ENCODE measurements at regions not wholly inside any gene's neighbourhood (a gene's known extent, or its start where the extent isn't known, plus 50 kb on each side); places are given as distances from the start of the nearest gene placed in this dataset.

GRCh38 chr10:3631701-3632330, 153.2 kb downstream of the KLF6 start:
- Histone ChIP-seq H3K18ac (ENCODE audit: low read length) (no peak overlapping the region), H2BK5ac (ENCODE audit: low read length) (no peak overlapping the region), H3K79me1 (ENCODE audit: low read length) (no peaks in the 10 kb centered on the region), H3K79me2 (ENCODE audit: control insufficient read depth, insufficient read depth, low read length) (no peaks in the 10 kb centered on the region), H2BK120ac (ENCODE audit: low read depth, low read length) (no peak overlapping the region), H3K23ac (ENCODE audit: low read length) (no peak overlapping the region), H3K4me2 (ENCODE audit: low read length) (no peak overlapping the region), H3K27me3 (ENCODE audit: insufficient read depth, low read length, poor library complexity) (no peaks in the 10 kb centered on the region), H3K27ac (ENCODE audit: low read depth, low read length) (no peak overlapping the region), H3K56ac (ENCODE audit: low read length) (no peak overlapping the region), H3K4me3 (ENCODE audit: low read length) (no peak overlapping the region), H4K8ac (ENCODE audit: low read depth, low read length) (no peak overlapping the region), H3K4me1 (ENCODE audit: control insufficient read depth, low read depth, low read length) (no peaks in the 10 kb centered on the region), H2AK5ac (ENCODE audit: low read length) (no peak overlapping the region), H3K9ac (ENCODE audit: low read length) (no peak overlapping the region), H3K36me3 (ENCODE audit: control insufficient read depth, insufficient read depth, low read length) (no peaks in the 10 kb centered on the region), H4K5ac (ENCODE audit: low read length) (no peak overlapping the region), H3K4ac (ENCODE audit: low read depth, low read length) (no peak overlapping the region), H2BK15ac (replicated peaks; ENCODE audit: low read depth) (no peak overlapping the region)
- DNase-seq: no peak
- WGBS (ENCODE audit: extremely low coverage, insufficient coverage, low lambda C conversion rate): no CpG with 5 or more reads among the region's 5 CpGs

- no CpG with 5 or more reads among the region's 2 CpGs for WGBS (ENCODE audit: extremely low coverage, insufficient coverage, low lambda C conversion rate)
- H3K4ac ChIP-seq (ENCODE audit: low read depth, low read length): no peak overlapping the region
These were observed 153.7 kb downstream of the KLF6 start for GRCh38 chr10:3631291-3631690.

GRCh38 chr10:3625959-3626751, 158.9 kb downstream of the KLF6 start:
- Histone ChIP-seq H3K4me2 (ENCODE audit: low read length) (no peak overlapping the region), H3K36me3 (ENCODE audit: control insufficient read depth, insufficient read depth, low read length) (no peaks in the 10 kb centered on the region), H3K23ac (ENCODE audit: low read length) (no peak overlapping the region), H2BK5ac (ENCODE audit: low read length) (no peak overlapping the region), H3K4ac (ENCODE audit: low read depth, low read length) (peak overlapping the region; percentile 12), H3K27me3 (ENCODE audit: insufficient read depth, low read length, poor library complexity) (no peaks in the 10 kb centered on the region), H4K5ac (ENCODE audit: low read length) (no peak overlapping the region), H3K79me1 (ENCODE audit: low read length) (no peaks in the 10 kb centered on the region), H3K27ac (ENCODE audit: low read depth, low read length) (no peak overlapping the region), H4K8ac (ENCODE audit: low read depth, low read length) (no peak overlapping the region), H3K56ac (ENCODE audit: low read length) (no peak overlapping the region), H3K4me3 (ENCODE audit: low read length) (no peak overlapping the region), H2BK120ac (ENCODE audit: low read depth, low read length) (no peak overlapping the region), H3K9ac (ENCODE audit: low read length) (no peak overlapping the region), H3K18ac (ENCODE audit: low read length) (no peak overlapping the region), H3K4me1 (ENCODE audit: control insufficient read depth, low read depth, low read length) (no peaks in the 10 kb centered on the region), H2BK15ac (replicated peaks; ENCODE audit: low read depth) (no peak overlapping the region), H3K79me2 (ENCODE audit: control insufficient read depth, insufficient read depth, low read length) (no peaks in the 10 kb centered on the region), H2AK5ac (ENCODE audit: low read length) (no peak overlapping the region)
- WGBS (ENCODE audit: extremely low coverage, insufficient coverage, low lambda C conversion rate): no CpG with 5 or more reads among the region's 11 CpGs
- DNase-seq: no peak

More at GRCh38 chr10:3631291-3631690, 153.7 kb downstream of the KLF6 start:
- Histone ChIP-seq H3K56ac (ENCODE audit: low read length) (no peak overlapping the region), H3K4me1 (ENCODE audit: control insufficient read depth, low read depth, low read length) (no peaks in the 10 kb centered on the region), H3K4me3 (ENCODE audit: low read length) (no peak overlapping the region), H3K9ac (ENCODE audit: low read length) (no peak overlapping the region), H3K79me1 (ENCODE audit: low read length) (no peaks in the 10 kb centered on the region), H3K27ac (ENCODE audit: low read depth, low read length) (no peak overlapping the region), H3K23ac (ENCODE audit: low read length) (no peak overlapping the region), H2BK15ac (replicated peaks; ENCODE audit: low read depth) (no peak overlapping the region), H2BK5ac (ENCODE audit: low read length) (no peak overlapping the region), H3K36me3 (ENCODE audit: control insufficient read depth, insufficient read depth, low read length) (no peaks in the 10 kb centered on the region), H3K18ac (ENCODE audit: low read length) (no peak overlapping the region), H3K27me3 (ENCODE audit: insufficient read depth, low read length, poor library complexity) (no peaks in the 10 kb centered on the region), H3K79me2 (ENCODE audit: control insufficient read depth, insufficient read depth, low read length) (no peaks in the 10 kb centered on the region), H2AK5ac (ENCODE audit: low read length) (no peak overlapping the region), H4K5ac (ENCODE audit: low read length) (no peak overlapping the region), H3K4me2 (ENCODE audit: low read length) (no peak overlapping the region), H4K8ac (ENCODE audit: low read depth, low read length) (no peak overlapping the region), H2BK120ac (ENCODE audit: low read depth, low read length) (no peak overlapping the region)
- DNase-seq: no peak

- no peaks in the 10 kb centered on the region for H3K27me3 ChIP-seq (ENCODE audit: insufficient read depth, low read length, poor library complexity)
- no peak overlapping the region for H2BK15ac ChIP-seq (replicated peaks; ENCODE audit: low read depth)
- H3K4me3 ChIP-seq (ENCODE audit: low read length): no peak overlapping the region
- DNase-seq: peak; percentile 37
- no peak overlapping the region for H3K56ac ChIP-seq (ENCODE audit: low read length)
- H2AK5ac ChIP-seq (ENCODE audit: low read length): no peak overlapping the region
- H4K8ac ChIP-seq (ENCODE audit: low read depth, low read length): no peak overlapping the region
- H3K9ac ChIP-seq (ENCODE audit: low read length): no peak overlapping the region
- no peak overlapping the region for H3K27ac ChIP-seq (ENCODE audit: low read depth, low read length)
- H3K23ac ChIP-seq (ENCODE audit: low read length): no peak overlapping the region
- H4K5ac ChIP-seq (ENCODE audit: low read length): no peak overlapping the region
- H3K36me3 ChIP-seq (ENCODE audit: control insufficient read depth, insufficient read depth, low read length): no peaks in the 10 kb centered on the region
- no peaks in the 10 kb centered on the region for H3K4me1 ChIP-seq (ENCODE audit: control insufficient read depth, low read depth, low read length)
- H3K4ac ChIP-seq (ENCODE audit: low read depth, low read length): peak overlapping the region; percentile 16
- no peak overlapping the region for H3K4me2 ChIP-seq (ENCODE audit: low read length)
- peak overlapping the region; percentile 47 for H3K18ac ChIP-seq (ENCODE audit: low read length)
- H3K79me1 ChIP-seq (ENCODE audit: low read length): no peaks in the 10 kb centered on the region
- no peaks in the 10 kb centered on the region for H3K79me2 ChIP-seq (ENCODE audit: control insufficient read depth, insufficient read depth, low read length)
- no peak overlapping the region for H2BK5ac ChIP-seq (ENCODE audit: low read length)
- no peak overlapping the region for H2BK120ac ChIP-seq (ENCODE audit: low read depth, low read length)
- WGBS (ENCODE audit: extremely low coverage, insufficient coverage, low lambda C conversion rate): no CpG with 5 or more reads among the region's 8 CpGs
These were observed 160.6 kb downstream of the KLF6 start for GRCh38 chr10:3624367-3624766.

- no peak overlapping the region for H3K4me2 ChIP-seq (ENCODE audit: low read length)
- H3K4ac ChIP-seq (ENCODE audit: low read depth, low read length): no peak overlapping the region
- no peak overlapping the region for H3K27ac ChIP-seq (ENCODE audit: low read depth, low read length)
- H2AK5ac ChIP-seq (ENCODE audit: low read length): no peak overlapping the region
- no peak overlapping the region for H3K18ac ChIP-seq (ENCODE audit: low read length)
- H3K79me1 ChIP-seq (ENCODE audit: low read length): no peaks in the 10 kb centered on the region
- no peak overlapping the region for H2BK15ac ChIP-seq (replicated peaks; ENCODE audit: low read depth)
- H3K56ac ChIP-seq (ENCODE audit: low read length): no peak overlapping the region
- no peak overlapping the region for H2BK120ac ChIP-seq (ENCODE audit: low read depth, low read length)
- DNase-seq: peak; percentile 48
- H3K36me3 ChIP-seq (ENCODE audit: control insufficient read depth, insufficient read depth, low read length): no peaks in the 10 kb centered on the region
- no peaks in the 10 kb centered on the region for H3K27me3 ChIP-seq (ENCODE audit: insufficient read depth, low read length, poor library complexity)
- H2BK5ac ChIP-seq (ENCODE audit: low read length): no peak overlapping the region
- H3K4me1 ChIP-seq (ENCODE audit: control insufficient read depth, low read depth, low read length): no peaks in the 10 kb centered on the region
- no peak overlapping the region for H3K9ac ChIP-seq (ENCODE audit: low read length)
- H4K5ac ChIP-seq (ENCODE audit: low read length): no peak overlapping the region
- WGBS (ENCODE audit: extremely low coverage, insufficient coverage, low lambda C conversion rate): no CpG with 5 or more reads among the region's 7 CpGs
- no peaks in the 10 kb centered on the region for H3K79me2 ChIP-seq (ENCODE audit: control insufficient read depth, insufficient read depth, low read length)
- H3K4me3 ChIP-seq (ENCODE audit: low read length): no peak overlapping the region
- no peak overlapping the region for H3K23ac ChIP-seq (ENCODE audit: low read length)
- H4K8ac ChIP-seq (ENCODE audit: low read depth, low read length): no peak overlapping the region
These were observed 161.3 kb downstream of the KLF6 start for GRCh38 chr10:3623746-3624145.

Data from mesendoderm (in vitro differentiated cells).